ENCODE measurements at regions not wholly inside any gene's neighbourhood (a gene's known extent, or its start where the extent isn't known, plus 50 kb on each side); places are given as distances from the start of the nearest gene placed in this dataset.

DNA sequence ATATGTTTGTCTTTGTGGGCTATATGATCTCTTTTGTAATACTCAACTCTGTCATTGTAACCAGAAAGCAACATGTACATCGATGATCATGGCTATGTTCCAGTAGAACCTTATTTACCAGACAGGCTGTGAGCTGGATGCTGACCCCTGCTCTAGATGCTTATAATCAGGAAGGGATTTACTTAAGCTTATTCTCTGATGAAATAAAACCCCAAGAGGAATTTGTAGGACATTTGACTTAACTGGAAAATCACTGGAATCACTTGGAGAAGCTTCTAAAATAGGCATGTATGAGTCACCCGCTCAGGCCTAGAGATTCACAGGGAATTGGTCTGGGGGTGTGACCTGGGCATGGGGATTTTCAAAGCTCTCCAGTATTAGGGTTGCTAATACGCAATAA, 285.8 kb upstream of the ZNF608 start:
- H3K4me3 ChIP-seq (ENCODE audit: low read depth, poor library complexity, severe bottlenecking), result no peak overlapping the region
- no peak for DNase-seq (ENCODE audit: low spot score in 2 of 2)
- no peak for TF ChIP-seq POLR2A (IDR thresholded peaks at IDR 0.05)
- TF ChIP-seq, protein P1, sequence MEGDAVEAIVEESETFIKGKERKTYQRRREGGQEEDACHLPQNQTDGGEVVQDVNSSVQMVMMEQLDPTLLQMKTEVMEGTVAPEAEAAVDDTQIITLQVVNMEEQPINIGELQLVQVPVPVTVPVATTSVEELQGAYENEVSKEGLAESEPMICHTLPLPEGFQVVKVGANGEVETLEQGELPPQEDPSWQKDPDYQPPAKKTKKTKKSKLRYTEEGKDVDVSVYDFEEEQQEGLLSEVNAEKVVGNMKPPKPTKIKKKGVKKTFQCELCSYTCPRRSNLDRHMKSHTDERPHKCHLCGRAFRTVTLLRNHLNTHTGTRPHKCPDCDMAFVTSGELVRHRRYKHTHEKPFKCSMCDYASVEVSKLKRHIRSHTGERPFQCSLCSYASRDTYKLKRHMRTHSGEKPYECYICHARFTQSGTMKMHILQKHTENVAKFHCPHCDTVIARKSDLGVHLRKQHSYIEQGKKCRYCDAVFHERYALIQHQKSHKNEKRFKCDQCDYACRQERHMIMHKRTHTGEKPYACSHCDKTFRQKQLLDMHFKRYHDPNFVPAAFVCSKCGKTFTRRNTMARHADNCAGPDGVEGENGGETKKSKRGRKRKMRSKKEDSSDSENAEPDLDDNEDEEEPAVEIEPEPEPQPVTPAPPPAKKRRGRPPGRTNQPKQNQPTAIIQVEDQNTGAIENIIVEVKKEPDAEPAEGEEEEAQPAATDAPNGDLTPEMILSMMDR (IDR thresholded peaks at IDR 0.05), result no peak
- intact Hi-C loops (cut with DNase I; ENCODE audit: low total_unique reads), result no loop called here
- 71 to 76% methylated on average over 3 of the region's 3 CpGs for WGBS, 2 donors

DNA sequence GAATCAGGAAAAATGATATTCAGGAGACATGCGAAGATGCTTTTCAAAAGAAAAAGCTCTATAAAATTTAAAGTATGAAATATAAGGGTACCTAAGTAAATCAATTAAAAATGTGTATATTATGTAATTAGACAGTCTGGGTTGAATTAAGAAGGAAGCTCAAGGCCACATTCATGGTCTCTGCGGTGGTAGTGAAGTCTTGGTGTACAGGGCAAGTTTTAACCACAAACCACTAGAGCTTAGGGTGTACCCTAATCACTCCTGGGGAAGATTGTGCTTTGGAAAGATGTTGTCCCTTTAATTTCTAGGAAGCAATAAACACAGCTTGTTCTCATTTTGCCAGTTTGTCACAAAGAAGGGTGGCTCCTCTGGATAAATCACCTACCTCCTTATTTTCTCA, 287.2 kb upstream of the ZNF608 start:
- TF ChIP-seq POLR2A (IDR thresholded peaks at IDR 0.05), result no peak
- WGBS, 2 donors, result 85 to 90% methylated on average over 2 of the region's 2 CpGs
- intact Hi-C loops (cut with DNase I; ENCODE audit: low total_unique reads), result no loop called here

DNA sequence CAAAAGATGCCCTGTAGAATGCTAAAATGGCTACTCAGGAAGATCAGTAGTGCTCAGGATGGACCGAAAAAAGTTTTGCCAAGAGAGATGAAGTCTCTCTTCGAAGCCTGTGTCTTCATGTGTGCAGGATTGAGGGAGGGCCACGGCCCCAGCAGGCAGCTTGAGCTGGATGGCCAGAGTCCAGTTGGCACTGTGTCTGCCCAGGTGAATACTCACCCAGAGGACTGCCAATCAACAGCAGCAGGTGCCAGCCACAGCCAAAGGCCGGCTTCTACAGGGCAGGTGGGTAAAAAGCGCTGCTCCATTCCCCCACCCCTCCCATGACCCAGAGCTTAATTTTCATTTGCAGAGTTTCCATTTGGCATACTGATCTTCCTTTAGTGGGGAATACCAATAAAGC, 287.9 kb upstream of the ZNF608 start:
- intact Hi-C loops (cut with DNase I; ENCODE audit: low total_unique reads), result no loop called here
- WGBS, 2 donors, result 68 to 78% methylated on average over 5 of the region's 5 CpGs
- no peak for DNase-seq (ENCODE audit: low spot score in 2 of 2)
- TF ChIP-seq, protein P1 (IDR thresholded peaks at IDR 0.05), result no peak
- TF ChIP-seq POLR2A (IDR thresholded peaks at IDR 0.05), result no peak
- no peak overlapping the region for H3K4me3 ChIP-seq (ENCODE audit: low read depth, poor library complexity, severe bottlenecking)

More for the DNA sequence above, 287.2 kb upstream of the ZNF608 start:
- DNase-seq (ENCODE audit: low spot score in 2 of 2), result no peak
- no peak overlapping the region for H3K4me3 ChIP-seq (ENCODE audit: low read depth, poor library complexity, severe bottlenecking)

DNA sequence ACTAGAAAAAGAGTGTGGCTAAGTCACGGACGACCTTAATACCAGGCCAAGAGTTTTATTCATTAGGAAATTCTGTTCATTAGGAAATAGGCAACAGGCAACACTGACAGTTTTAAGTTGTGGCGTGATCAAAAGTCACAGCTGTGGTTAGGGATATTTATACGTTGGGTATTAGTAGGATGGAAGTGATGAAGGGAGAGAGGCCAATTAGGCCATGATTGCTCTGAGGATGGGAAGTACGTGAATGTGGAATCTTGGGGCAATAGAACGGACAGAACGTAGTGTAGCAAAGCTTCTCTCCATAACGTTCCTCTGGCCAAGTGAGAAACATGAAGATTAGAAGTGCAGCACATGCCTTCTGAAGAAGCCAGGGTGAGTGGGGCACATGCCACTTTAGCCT, 290.1 kb upstream of the ZNF608 start:
- 89 to 90% methylated on average over 8 of the region's 8 CpGs for WGBS, 2 donors
- no peak for DNase-seq (ENCODE audit: low spot score in 2 of 2)
- H3K4me3 ChIP-seq (ENCODE audit: low read depth, poor library complexity, severe bottlenecking), result no peak overlapping the region
- TF ChIP-seq, protein P1 (IDR thresholded peaks at IDR 0.05), result no peak
- no peak for TF ChIP-seq POLR2A (IDR thresholded peaks at IDR 0.05)
- intact Hi-C loops (cut with DNase I; ENCODE audit: low total_unique reads), result no loop called here

DNA sequence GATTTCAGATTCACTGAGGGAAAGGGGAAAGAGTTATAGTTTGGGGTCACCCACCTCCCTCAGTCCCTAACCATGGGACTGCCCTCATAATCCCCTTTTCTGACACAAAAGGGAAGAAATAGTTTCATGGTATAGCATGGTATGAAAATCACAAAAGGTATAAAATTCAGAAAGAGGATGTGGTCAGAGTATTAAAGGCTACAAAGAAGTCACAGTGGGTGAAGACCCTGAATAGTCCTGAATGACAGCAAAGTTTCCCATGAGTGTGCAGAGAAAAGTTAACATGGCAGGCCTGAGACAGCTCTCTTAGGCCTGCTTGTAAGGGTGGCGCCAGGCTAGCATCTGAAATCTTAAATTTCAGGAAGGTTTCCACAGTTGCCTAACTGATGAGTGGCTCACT, 290.6 kb upstream of the ZNF608 start:
- DNase-seq (ENCODE audit: low spot score in 2 of 2), result no peak
- WGBS, 2 donors, result 91 to 100% methylated on average over 1 of the region's 1 CpG
- H3K4me3 ChIP-seq (ENCODE audit: low read depth, poor library complexity, severe bottlenecking), result no peak overlapping the region
- TF ChIP-seq, protein P1 (IDR thresholded peaks at IDR 0.05), result no peak
- TF ChIP-seq POLR2A (IDR thresholded peaks at IDR 0.05), result no peak
- intact Hi-C loops (cut with DNase I; ENCODE audit: low total_unique reads), result no loop called here

DNA sequence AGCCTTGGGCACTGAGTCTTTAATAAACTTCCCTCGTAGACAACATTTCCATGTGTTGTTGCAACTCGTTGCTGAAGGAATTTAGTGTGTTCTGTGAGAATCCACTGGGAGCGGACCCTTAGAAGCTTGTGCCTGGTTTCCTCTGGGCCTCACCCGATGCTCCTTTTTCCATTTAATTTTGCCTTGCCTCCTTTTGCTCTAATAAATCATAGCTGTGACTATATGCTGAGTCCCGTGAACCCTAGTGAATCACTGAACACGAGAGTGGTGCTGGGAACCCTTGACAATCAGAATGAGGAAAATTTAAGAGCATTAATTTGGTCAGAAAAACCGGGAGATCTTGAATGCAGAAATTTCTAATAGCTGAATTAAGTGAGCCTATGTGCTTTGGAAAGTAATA, 291.1 kb upstream of the ZNF608 start:
- H3K4me3 ChIP-seq (ENCODE audit: low read depth, poor library complexity, severe bottlenecking), result no peak overlapping the region
- TF ChIP-seq, protein P1 (IDR thresholded peaks at IDR 0.05), result no peak
- no peak for TF ChIP-seq POLR2A (IDR thresholded peaks at IDR 0.05)
- WGBS, 2 donors, result 91 to 94% methylated on average over 7 of the region's 7 CpGs
- no peak for DNase-seq (ENCODE audit: low spot score in 2 of 2)
- intact Hi-C loops (cut with DNase I; ENCODE audit: low total_unique reads), result no loop called here

Measured in lower leg skin (tissue), 4 donors.